Activated CD8-positive, alpha-beta T cell treated with anti-CD3 and anti-CD28 coated beads for 36 hours (primary cell): ENCODE measurements at regions not wholly inside any gene's neighbourhood (a gene's known extent, or its start where the extent isn't known, plus 50 kb on each side); places are given as distances from the start of the nearest gene placed in this dataset.

ENCODE experiments used
- ATAC-seq: fragments of 200-7000 bp; cut with Tn5 transposase; one replicate; pipeline ENCODE4 v1.10.0; 2021; ENCODE audit warnings: mild to moderate bottlenecking, moderate library complexity
- CTCF ChIA-PET: fragments of 350-600 bp; sonication (Branson Sonifier 250); formaldehyde crosslinking; loops from one replicate; lab custom pipeline; 2021; ENCODE audit warnings: antibody characterized with exemption; lab: Charles Lee
- POLR2A ChIA-PET: fragments of 350-600 bp; sonication (Branson Sonifier 250); formaldehyde crosslinking; loops from one replicate; lab custom pipeline; 2021; ENCODE audit warnings: antibody characterized with exemption; lab: Charles Lee
- DNase-seq: peaks from one replicate; pipeline ENCODE4 v3.0.0-alpha.2; 2020
- H3K27ac Mint-ChIP-seq: one replicate; pipeline ENCODE4 v1.8.0; 2021; ENCODE audit warnings: mild to moderate bottlenecking, mixed read lengths
- H3K27me3 Mint-ChIP-seq: one replicate; pipeline ENCODE4 v1.8.0; 2021; ENCODE audit warnings: mixed read lengths
- H3K36me3 Mint-ChIP-seq: one replicate; pipeline ENCODE4 v1.8.0; 2021; ENCODE audit warnings: low read depth, mixed read lengths
- H3K4me1 Mint-ChIP-seq: one replicate; pipeline ENCODE4 v1.8.0; 2021; ENCODE audit warnings: low read depth, mixed read lengths
- H3K4me3 Mint-ChIP-seq: one replicate; pipeline ENCODE4 v1.8.0; 2021; ENCODE audit warnings: mild to moderate bottlenecking, moderate library complexity, mixed read lengths
- H3K9me3 Mint-ChIP-seq: one replicate; pipeline ENCODE4 v1.8.0; 2021; ENCODE audit warnings: mixed read lengths
- intact Hi-C: fragments of 100-400 bp; cut with micrococcal nuclease; formaldehyde crosslinking; loops from one replicate; pipeline ENCODE4 v1.10.0; 2022
- TF ChIP-seq, protein P1 (sequence below): fragments of 200-600 bp; IDR thresholded peaks from one replicate; pipeline ENCODE4 v1.8.0; 2022; ENCODE audit warnings: antibody characterized with exemption, mild to moderate bottlenecking

DNA sequence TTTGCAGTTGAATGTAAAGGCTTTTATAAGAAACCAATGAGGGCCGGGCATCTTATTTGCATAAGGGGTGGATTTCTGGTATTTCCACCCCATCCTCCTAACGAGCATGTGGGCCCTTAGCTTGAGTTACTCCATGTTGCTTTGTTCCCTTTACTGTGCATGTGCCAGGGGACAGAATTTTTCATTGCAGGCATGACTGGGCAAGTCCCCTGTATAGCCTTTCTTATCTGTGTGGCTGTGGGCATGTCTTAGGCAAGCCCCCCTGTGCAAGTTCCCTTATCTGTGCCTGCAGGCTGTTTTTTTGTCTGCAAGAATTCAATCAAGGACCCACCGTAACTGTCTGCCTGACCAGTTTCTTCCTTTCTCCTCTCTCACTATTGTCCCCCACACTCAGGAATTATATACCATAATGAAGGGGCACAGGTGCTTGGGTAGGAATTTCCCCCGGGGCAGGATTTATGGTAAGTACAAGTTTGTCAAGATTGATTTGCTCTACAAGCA is 152.2 kb upstream of the CNOT2 start:
- TF ChIP-seq, protein P1, sequence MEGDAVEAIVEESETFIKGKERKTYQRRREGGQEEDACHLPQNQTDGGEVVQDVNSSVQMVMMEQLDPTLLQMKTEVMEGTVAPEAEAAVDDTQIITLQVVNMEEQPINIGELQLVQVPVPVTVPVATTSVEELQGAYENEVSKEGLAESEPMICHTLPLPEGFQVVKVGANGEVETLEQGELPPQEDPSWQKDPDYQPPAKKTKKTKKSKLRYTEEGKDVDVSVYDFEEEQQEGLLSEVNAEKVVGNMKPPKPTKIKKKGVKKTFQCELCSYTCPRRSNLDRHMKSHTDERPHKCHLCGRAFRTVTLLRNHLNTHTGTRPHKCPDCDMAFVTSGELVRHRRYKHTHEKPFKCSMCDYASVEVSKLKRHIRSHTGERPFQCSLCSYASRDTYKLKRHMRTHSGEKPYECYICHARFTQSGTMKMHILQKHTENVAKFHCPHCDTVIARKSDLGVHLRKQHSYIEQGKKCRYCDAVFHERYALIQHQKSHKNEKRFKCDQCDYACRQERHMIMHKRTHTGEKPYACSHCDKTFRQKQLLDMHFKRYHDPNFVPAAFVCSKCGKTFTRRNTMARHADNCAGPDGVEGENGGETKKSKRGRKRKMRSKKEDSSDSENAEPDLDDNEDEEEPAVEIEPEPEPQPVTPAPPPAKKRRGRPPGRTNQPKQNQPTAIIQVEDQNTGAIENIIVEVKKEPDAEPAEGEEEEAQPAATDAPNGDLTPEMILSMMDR: no peak
- Mint-ChIP-seq H3K4me1 (no peaks in the 10 kb centered on the region), H3K9me3 (no peaks in the 10 kb centered on the region), H3K27me3 (no peaks in the 10 kb centered on the region), H3K4me3 (no peak overlapping the region), H3K36me3 (no peaks in the 10 kb centered on the region), H3K27ac (no peak overlapping the region)
- DNase-seq: no peak
- ChIA-PET POLR2A (interaction anchor here (0.7 kb wide), 1 partner anchor 16 kb away, joined by 3 read pairs; no protein-coding TSS in a partner anchor), CTCF (no interaction called here)
- ATAC-seq: no peak
- intact Hi-C loops: no loop called here

DNA sequence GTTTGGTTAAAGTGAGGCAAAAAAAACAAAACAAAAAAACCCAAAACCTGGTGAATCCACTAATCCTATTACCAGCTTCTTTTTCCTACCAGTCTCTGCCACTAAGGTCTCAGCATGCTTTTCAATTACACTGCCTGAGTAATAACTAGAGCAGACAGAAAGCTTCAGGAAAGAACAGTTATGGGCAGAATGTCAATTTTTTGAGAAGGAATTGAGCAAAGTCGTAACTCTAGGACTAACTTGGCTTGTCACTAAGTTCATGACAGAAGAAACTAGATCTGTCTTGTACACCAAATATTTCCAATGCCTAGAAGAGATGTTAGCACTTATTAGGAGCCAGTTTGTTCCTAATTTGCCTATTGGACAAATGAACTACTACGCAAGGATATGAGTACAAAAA is 148.8 kb upstream of the CNOT2 start:
- no peaks in the 10 kb centered on the region for H3K36me3 Mint-ChIP-seq
- no peak overlapping the region for H3K27ac Mint-ChIP-seq
- intact Hi-C loops: no loop called here
- TF ChIP-seq, protein P1: no peak
- H3K9me3 Mint-ChIP-seq: no peaks in the 10 kb centered on the region
- no peaks in the 10 kb centered on the region for H3K27me3 Mint-ChIP-seq
- H3K4me3 Mint-ChIP-seq: no peak overlapping the region
- ChIA-PET POLR2A (no interaction called here), CTCF (no interaction called here)
- no peaks in the 10 kb centered on the region for H3K4me1 Mint-ChIP-seq
- ATAC-seq (no peak), DNase-seq (no peak)

DNA sequence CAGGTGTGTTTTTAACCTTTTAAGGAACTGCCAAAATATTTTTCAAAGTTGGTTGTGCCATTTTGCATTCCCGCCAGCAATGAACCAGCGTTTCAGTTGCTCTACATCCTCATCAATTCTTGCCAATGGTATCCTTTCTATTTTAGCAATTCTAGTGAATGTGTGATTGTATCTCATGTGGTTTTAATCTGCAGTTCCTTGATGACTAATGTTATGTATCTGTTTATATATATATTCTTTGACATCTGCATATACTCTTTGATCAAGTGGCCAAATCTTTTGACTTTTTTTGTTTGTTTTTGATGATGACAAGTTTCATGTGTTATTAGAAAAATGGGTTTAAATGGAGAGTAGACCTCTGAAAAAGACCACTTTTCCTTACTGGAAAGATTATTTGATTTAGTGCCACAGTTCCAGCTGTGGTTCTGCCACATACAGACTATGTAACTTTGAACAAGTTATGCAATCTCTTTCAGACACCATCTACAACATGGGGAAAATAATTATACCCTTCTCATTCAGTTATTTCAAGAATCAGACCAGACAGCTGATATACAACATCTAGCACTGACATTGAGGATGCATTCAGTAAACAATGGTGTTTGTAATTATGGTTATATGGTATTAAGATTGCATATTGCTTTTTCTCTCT is 146.3 kb upstream of the CNOT2 start:
- ChIA-PET POLR2A (no interaction called here), CTCF (no interaction called here)
- H3K4me1 Mint-ChIP-seq: no peaks in the 10 kb centered on the region
- no peak overlapping the region for H3K4me3 Mint-ChIP-seq
- no peaks in the 10 kb centered on the region for H3K27me3 Mint-ChIP-seq
- DNase-seq (no peak), ATAC-seq (no peak)
- no peaks in the 10 kb centered on the region for H3K36me3 Mint-ChIP-seq
- intact Hi-C loops: no loop called here
- no peak overlapping the region for H3K27ac Mint-ChIP-seq
- no peaks in the 10 kb centered on the region for H3K9me3 Mint-ChIP-seq
- TF ChIP-seq, protein P1: no peak

DNA sequence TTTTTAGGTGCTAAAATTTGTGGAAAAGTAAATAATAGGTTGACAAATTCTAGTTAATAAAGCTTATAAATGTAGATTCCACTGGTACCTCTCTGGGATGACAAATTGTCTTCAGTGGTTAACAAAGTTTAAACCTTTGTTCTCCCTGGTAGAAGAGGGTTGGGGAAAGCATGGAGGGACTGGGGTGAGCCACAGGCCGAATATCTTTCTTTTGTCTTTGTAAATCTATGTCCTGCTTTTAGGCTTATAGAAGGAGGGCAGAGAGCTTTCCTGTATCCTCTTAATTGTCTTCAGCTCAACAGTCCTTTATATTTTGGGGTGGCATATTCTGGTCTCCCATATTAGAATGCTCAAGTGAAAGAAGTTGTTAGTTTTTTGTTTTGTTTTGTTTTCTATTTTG is 142.2 kb upstream of the CNOT2 start:
- Mint-ChIP-seq H3K4me1 (no peaks in the 10 kb centered on the region), H3K4me3 (no peak overlapping the region)

DNA sequence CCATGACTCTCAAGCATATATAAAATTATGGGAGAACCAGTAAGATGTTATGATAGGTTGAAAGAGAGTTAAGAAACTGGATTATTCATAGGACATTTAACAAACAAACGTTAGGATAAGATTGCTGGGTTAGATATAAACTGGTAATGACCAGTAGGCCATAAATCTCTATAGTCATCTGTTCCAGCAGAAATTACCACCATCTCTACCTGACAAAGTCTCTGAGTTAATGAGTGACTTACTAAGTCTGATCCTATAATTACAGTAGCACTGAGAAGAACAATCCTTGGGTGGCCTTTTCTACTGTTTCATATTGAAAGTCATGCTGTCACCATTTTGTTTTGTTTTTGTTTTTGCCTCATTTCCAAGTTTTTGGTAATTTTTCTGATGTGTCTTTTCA is 136.9 kb upstream of the CNOT2 start:
- H3K4me3 Mint-ChIP-seq: no peak overlapping the region
- ChIA-PET CTCF (no interaction called here), POLR2A (no interaction called here)
- H3K4me1 Mint-ChIP-seq: no peaks in the 10 kb centered on the region
- DNase-seq: no peak
- no peaks in the 10 kb centered on the region for H3K27me3 Mint-ChIP-seq
- H3K36me3 Mint-ChIP-seq: peaks cover 3% of the 10 kb centered on the region
- H3K27ac Mint-ChIP-seq: no peak overlapping the region
- intact Hi-C loops: no loop called here
- peaks cover 8% of the 10 kb centered on the region for H3K9me3 Mint-ChIP-seq
- ATAC-seq: no peak
- TF ChIP-seq, protein P1: no peak

More for the DNA sequence above, 142.2 kb upstream of the CNOT2 start:
- Mint-ChIP-seq H3K36me3 (no peaks in the 10 kb centered on the region), H3K27me3 (no peaks in the 10 kb centered on the region), H3K9me3 (no peaks in the 10 kb centered on the region), H3K27ac (no peak overlapping the region)
- DNase-seq: no peak
- intact Hi-C loops: no loop called here
- POLR2A ChIA-PET: interaction anchor here (0.6 kb wide), 1 partner anchor 1169 kb away, joined by 3 read pairs; no protein-coding TSS in a partner anchor
- no peak for ATAC-seq
- TF ChIP-seq, protein P1: no peak
- CTCF ChIA-PET: no interaction called here
